Panc1 (cell line): ENCODE measurements at regions not wholly inside any gene's neighbourhood (a gene's known extent, or its start where the extent isn't known, plus 50 kb on each side); places are given as distances from the start of the nearest gene placed in this dataset.

ENCODE experiments used
- ATAC-seq: fragments of 200-7000 bp; cut with Tn5 transposase; 2 replicates; pipeline ENCODE4 v1.9.1; 2020; ENCODE audit warnings: mild to moderate bottlenecking, moderate library complexity
- BruUV-seq: library from RNA; stranded (reverse); fragments of 400-500 nt; replicated peaks from 2 replicates; lab custom pipeline; 2021; lab: Mats Ljungman, UMichigan
- CTCF ChIA-PET: fragments of 300-600 bp; sonication (Branson Sonifier 250); formaldehyde crosslinking; loops from one replicate; lab custom pipeline; 2022; ENCODE audit warnings: antibody characterized with exemption; lab: Charles Lee
- POLR2A ChIA-PET: fragments of 300-600 bp; sonication (Branson Sonifier 250); formaldehyde crosslinking; loops from one replicate; lab custom pipeline; 2022; ENCODE audit warnings: antibody characterized with exemption; lab: Charles Lee
- DNase-seq: peaks from one replicate; pipeline ENCODE4 v3.0.0-alpha.2; 2010; ENCODE audit warnings: low read depth, low spot score
- H3K27ac ChIP-seq: 2 replicates; pipeline ENCODE4 v1.5.1; 2011; ENCODE audit warnings: mild to moderate bottlenecking, low read length, inconsistent platforms
- H3K27me3 ChIP-seq: fragments of 200-500 bp; sonication (Bioruptor generic); 2 replicates; pipeline ENCODE4 v1.6.0; 2014; ENCODE audit warnings: low read length, inconsistent platforms; ENCODE audit not compliant: control insufficient read depth, insufficient read depth
- H3K36me3 ChIP-seq: fragments of 200-500 bp; sonication (Bioruptor generic); 2 replicates; pipeline ENCODE4 v1.5.1; 2014; ENCODE audit warnings: inconsistent platforms, mild to moderate bottlenecking, low read length, moderate library complexity; ENCODE audit not compliant: control insufficient read depth, insufficient read depth
- H3K4me1 ChIP-seq: 2 replicates; pipeline ENCODE4 v1.5.1; 2011; ENCODE audit warnings: inconsistent platforms, mild to moderate bottlenecking, low read length, moderate library complexity; ENCODE audit not compliant: control insufficient read depth, insufficient read depth
- H3K4me3 ChIP-seq, 2 experiments: 2 replicates each; pipeline ENCODE4 v1.5.1; 2011 to 2012; ENCODE audit warnings: low read depth in 2 of 2, low read length in 2 of 2, mild to moderate bottlenecking in 2 of 2, inconsistent platforms in 1 of 2, moderate library complexity in 1 of 2
- H3K9me3 ChIP-seq: fragments of 200-500 bp; sonication (Bioruptor generic); 2 replicates; pipeline ENCODE4 v1.5.1; 2014; ENCODE audit warnings: low read depth, mild to moderate bottlenecking, inconsistent platforms, low read length, moderate library complexity; ENCODE audit not compliant: control insufficient read depth, insufficient read depth
- POLR2AphosphoS5 ChIP-seq: IDR thresholded peaks from 2 replicates; pipeline ENCODE4 v1.6.1; 2012; ENCODE audit warnings: mild to moderate bottlenecking, low read depth, low read length, moderate library complexity
- SIN3A ChIP-seq: IDR thresholded peaks from 2 replicates; pipeline ENCODE4 v1.6.1; 2012; ENCODE audit warnings: low read depth, mild to moderate bottlenecking, low read length, moderate library complexity, borderline replicate concordance; ENCODE audit not compliant: insufficient read depth
- TCF7L2 ChIP-seq: IDR thresholded peaks from 2 replicates; pipeline ENCODE4 v1.6.1; 2011; ENCODE audit warnings: mild to moderate bottlenecking, low read depth, low read length, inconsistent platforms
- in situ Hi-C: cut with HindIII; loops from 2 replicates; pipeline ENCODE4 v1.10.0; 2016; ENCODE audit warnings: low sequenced_read_pairs, low pct_unique_long_range_greater_than_20kb
- intact Hi-C: fragments of 100-400 bp; cut with micrococcal nuclease; formaldehyde crosslinking; loops from one replicate; pipeline ENCODE4 v1.10.0; 2022; ENCODE audit not compliant: unreplicated experiment
- TF ChIP-seq, protein P1 (sequence below): fragments of 450-650 bp; IDR thresholded peaks from 2 replicates; pipeline ENCODE4 v1.5.1; 2017; ENCODE audit warnings: mild to moderate bottlenecking
- TF ChIP-seq, protein P2 (sequence below), 2 experiments: IDR thresholded peaks; 2 replicates each; pipeline ENCODE4 v1.6.1; 2011 to 2012; ENCODE audit warnings: low read depth in 2 of 2, control low read depth in 1 of 2, low read length in 1 of 2, mild to moderate bottlenecking in 1 of 2, moderate library complexity in 1 of 2; ENCODE audit not compliant: insufficient read depth in 1 of 2

DNA sequence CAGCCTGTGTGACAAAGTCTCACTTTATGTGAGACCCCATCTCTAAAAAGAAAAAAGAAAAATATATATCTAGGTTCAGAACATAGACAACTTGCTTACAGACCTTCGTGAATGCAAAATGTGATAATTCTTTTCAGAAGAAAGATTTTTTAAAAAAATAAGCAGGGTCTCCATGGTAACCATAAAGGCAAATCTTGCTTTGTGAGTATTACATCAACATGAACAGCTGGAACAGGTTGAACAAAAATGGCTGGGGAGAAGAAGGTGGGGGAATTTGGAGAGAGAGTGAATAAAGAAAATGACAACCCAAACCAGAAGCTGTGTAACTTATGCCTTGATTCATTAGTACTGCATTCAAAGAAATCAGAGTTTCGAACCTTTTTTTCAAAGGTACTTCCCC is 125.2 kb upstream of the RAP2B start:
- no peaks in the 10 kb centered on the region for H3K4me1 ChIP-seq
- TF ChIP-seq POLR2AphosphoS5 = no peak
- no peak for TF ChIP-seq SIN3A
- no peak for TF ChIP-seq TCF7L2
- TF ChIP-seq, protein P1, sequence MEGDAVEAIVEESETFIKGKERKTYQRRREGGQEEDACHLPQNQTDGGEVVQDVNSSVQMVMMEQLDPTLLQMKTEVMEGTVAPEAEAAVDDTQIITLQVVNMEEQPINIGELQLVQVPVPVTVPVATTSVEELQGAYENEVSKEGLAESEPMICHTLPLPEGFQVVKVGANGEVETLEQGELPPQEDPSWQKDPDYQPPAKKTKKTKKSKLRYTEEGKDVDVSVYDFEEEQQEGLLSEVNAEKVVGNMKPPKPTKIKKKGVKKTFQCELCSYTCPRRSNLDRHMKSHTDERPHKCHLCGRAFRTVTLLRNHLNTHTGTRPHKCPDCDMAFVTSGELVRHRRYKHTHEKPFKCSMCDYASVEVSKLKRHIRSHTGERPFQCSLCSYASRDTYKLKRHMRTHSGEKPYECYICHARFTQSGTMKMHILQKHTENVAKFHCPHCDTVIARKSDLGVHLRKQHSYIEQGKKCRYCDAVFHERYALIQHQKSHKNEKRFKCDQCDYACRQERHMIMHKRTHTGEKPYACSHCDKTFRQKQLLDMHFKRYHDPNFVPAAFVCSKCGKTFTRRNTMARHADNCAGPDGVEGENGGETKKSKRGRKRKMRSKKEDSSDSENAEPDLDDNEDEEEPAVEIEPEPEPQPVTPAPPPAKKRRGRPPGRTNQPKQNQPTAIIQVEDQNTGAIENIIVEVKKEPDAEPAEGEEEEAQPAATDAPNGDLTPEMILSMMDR = no peak
- TF ChIP-seq, protein P2, sequence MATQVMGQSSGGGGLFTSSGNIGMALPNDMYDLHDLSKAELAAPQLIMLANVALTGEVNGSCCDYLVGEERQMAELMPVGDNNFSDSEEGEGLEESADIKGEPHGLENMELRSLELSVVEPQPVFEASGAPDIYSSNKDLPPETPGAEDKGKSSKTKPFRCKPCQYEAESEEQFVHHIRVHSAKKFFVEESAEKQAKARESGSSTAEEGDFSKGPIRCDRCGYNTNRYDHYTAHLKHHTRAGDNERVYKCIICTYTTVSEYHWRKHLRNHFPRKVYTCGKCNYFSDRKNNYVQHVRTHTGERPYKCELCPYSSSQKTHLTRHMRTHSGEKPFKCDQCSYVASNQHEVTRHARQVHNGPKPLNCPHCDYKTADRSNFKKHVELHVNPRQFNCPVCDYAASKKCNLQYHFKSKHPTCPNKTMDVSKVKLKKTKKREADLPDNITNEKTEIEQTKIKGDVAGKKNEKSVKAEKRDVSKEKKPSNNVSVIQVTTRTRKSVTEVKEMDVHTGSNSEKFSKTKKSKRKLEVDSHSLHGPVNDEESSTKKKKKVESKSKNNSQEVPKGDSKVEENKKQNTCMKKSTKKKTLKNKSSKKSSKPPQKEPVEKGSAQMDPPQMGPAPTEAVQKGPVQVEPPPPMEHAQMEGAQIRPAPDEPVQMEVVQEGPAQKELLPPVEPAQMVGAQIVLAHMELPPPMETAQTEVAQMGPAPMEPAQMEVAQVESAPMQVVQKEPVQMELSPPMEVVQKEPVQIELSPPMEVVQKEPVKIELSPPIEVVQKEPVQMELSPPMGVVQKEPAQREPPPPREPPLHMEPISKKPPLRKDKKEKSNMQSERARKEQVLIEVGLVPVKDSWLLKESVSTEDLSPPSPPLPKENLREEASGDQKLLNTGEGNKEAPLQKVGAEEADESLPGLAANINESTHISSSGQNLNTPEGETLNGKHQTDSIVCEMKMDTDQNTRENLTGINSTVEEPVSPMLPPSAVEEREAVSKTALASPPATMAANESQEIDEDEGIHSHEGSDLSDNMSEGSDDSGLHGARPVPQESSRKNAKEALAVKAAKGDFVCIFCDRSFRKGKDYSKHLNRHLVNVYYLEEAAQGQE (IDR thresholded peaks at IDR 0.05; ENCODE audit: insufficient read depth in 1 of 2, low read depth in 2 of 2, low read length in 1 of 2) = no peak
- H3K36me3 ChIP-seq = no peaks in the 10 kb centered on the region
- BruUV-seq = no TSS peak
- DNase-seq = no peak
- ATAC-seq = no peak
- intact Hi-C loops (no loop called here), in situ Hi-C loops (no loop called here)
- ChIA-PET CTCF (no interaction called here), POLR2A (no interaction called here)
- H3K4me3 ChIP-seq = no peak overlapping the region
- no peaks in the 10 kb centered on the region for H3K27me3 ChIP-seq
- H3K9me3 ChIP-seq = no peaks in the 10 kb centered on the region
- no peak overlapping the region for H3K27ac ChIP-seq

DNA sequence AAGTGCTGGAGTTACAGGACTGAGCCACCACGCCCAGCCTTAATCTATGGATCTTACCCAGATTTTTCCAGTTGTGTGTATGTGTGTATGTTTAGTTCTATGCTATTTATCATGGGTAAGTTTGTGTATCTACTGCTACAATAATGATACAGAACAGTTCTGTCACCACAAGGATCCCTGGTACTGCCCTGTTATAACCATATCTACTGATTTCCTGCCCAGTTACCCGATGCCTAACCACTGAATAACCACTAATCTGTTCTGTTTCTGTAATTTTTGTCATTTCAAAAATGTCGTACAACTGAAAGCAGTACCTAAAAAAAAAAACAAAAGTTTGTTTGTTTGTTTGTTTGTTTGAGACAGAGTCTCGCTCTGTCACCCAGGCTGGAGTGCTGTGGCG is 123.7 kb upstream of the RAP2B start:
- Histone ChIP-seq H3K27me3 (no peaks in the 10 kb centered on the region), H3K36me3 (no peaks in the 10 kb centered on the region), H3K4me3 (no peak overlapping the region), H3K27ac (no peak overlapping the region), H3K4me1 (no peaks in the 10 kb centered on the region), H3K9me3 (no peaks in the 10 kb centered on the region)
- CTCF ChIA-PET = no interaction called here
- TF ChIP-seq TCF7L2 (no peak), POLR2AphosphoS5 (no peak), SIN3A (no peak)
- TF ChIP-seq, protein P1 = no peak
- in situ Hi-C loops (no loop called here), intact Hi-C loops (no loop called here)
- DNase-seq = no peak
- ATAC-seq = no peak
- POLR2A ChIA-PET = no interaction called here
- no TSS peak for BruUV-seq

DNA sequence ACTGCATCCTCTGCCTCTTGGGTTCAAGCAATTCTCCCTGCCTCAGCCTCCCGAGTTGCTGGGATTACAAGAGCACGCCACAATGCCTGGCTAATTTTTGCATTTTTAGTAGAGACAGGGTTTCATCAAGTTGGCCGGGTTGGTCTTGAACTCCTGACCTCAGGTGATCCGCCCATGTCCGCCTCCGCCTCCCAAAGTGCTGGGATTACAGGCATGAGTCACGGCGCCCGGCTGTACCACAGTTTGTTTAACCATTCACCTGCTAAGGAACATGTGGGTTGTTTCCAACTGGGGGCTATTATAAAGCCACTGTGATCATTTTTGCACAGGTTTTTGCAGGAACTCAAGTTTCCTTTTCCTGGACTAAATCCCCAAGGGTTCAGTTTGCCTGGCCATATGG is 123.2 kb upstream of the RAP2B start:
- H3K9me3 ChIP-seq = no peaks in the 10 kb centered on the region
- H3K27me3 ChIP-seq = no peaks in the 10 kb centered on the region
- ChIA-PET CTCF (no interaction called here), POLR2A (no interaction called here)
- no peak overlapping the region for H3K4me3 ChIP-seq
- TF ChIP-seq SIN3A (no peak), POLR2AphosphoS5 (no peak), TCF7L2 (no peak)
- TF ChIP-seq, protein P1 = no peak
- TF ChIP-seq, protein P2 (IDR thresholded peaks at IDR 0.05; ENCODE audit: insufficient read depth in 1 of 2, low read depth in 2 of 2, low read length in 1 of 2) = no peak
- no TSS peak for BruUV-seq
- no peaks in the 10 kb centered on the region for H3K36me3 ChIP-seq
- 0 out of 2 replicates have a peak, but pooled peaks cover 3% of the 10 kb centered on the region for H3K4me1 ChIP-seq
- intact Hi-C loops = no loop called here
- no peak for DNase-seq
- ATAC-seq = no peak
- in situ Hi-C loops = no loop called here
- H3K27ac ChIP-seq = no peak overlapping the region
